ENCODE measurements at regions not wholly inside any gene's neighbourhood (a gene's known extent, or its start where the extent isn't known, plus 50 kb on each side); places are given as distances from the start of the nearest gene placed in this dataset.
"Not testable (repeated sequence)": the region's sequence is repeated elsewhere in the genome, so short reads cannot be mapped to it uniquely, and the experiment has no call there.

DNA sequence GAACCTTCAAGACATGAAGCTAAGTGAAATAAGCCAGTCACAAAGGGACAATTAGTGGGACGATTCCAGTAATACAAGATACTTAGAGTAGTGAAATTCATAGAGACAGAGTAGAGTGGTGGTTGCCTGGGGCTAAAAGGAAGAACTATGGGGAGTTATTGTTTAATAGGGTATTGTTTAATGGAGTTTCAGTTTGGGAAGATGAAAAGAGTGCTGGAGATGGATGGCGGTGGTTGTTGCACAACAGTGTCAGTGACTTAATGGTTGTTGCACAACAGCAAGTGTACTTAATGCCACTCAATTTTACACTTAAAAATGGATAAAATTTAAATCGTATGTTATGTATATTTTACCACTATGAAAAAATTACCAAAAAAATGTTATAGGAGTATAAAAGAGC is 209.7 kb upstream of the TENT5A start:
- no peak for DNase-seq (ENCODE audit: low spot score)

DNA sequence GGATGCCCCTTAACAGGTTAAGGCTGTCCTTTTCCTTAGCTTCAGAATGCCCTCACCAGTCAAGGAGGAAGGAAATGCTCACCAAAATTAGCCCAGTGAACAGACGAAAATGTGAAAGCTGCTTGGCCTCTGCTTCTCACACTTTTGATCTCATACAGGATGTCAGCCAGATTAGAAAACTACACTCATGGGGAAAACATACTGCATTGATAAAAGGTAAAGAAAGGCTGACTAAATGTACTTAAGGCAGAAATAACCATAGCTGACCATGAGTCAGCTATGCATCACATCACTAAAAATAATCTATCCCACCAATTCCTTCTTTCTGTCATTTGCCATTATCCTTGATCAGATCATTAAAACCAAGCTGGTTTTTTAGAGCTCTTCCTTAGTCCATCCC is 198.4 kb upstream of the TENT5A start:
- DNase-seq (ENCODE audit: low spot score): no peak

DNA sequence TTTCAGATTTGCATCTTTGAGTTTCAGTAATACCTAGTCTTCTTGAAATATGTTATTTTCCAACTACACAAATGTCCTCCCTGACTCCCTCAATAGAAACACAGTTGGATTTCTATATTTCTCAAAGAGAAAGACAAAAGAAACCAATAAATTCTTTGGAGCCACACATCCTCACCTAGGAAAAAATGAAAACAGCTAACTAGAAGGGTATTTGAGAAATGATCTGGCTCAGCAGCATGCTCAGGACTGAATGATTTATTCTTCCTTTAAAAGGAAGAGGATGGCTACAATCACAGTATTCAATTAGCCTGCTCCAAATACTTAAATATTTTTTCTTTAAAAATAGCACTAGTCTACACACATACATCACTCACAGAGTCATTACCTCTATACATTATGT is 196.4 kb upstream of the TENT5A start:
- DNase-seq (ENCODE audit: low spot score): no peak

DNA sequence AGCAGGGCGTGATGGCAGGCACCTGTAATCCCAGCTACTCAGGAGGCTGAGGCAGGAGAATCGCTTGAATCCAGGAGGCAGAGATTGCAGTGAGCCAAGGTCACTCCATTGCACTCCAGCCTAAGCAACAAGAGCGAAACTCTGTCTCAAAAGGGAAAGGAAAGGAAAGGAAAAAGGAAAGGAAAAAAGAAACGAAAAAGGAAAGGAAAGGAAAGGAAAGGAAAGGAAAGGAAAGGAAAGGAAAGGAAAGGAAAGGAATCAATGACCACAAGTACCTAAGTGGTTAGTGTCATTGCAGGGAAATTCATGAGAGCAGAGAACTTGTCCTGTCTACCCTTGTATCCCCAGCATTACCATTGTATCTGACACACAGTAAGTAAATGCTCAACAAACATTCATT is 195.7 kb upstream of the TENT5A start:
- DNase-seq (ENCODE audit: low spot score): not testable (repeated sequence)

DNA sequence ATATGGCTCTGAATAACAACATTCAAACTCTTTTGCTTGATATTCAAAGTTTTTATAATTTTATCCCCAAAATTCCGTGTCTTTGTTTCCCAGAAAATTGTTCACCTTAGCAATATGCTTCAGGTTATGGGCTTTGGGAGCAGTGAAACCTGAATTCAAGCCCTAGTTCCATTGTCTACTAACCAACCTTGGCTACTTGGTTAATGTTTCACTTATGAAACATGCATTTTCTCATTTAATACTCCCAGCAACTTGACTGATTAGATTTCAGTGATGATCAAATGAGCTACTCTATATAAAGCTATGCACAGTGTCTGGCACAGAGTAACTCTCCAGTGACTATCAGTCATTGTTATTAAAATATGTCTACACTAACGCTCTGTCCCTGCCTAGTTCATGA is 192.2 kb upstream of the TENT5A start:
- DNase-seq (ENCODE audit: low spot score): no peak

DNA sequence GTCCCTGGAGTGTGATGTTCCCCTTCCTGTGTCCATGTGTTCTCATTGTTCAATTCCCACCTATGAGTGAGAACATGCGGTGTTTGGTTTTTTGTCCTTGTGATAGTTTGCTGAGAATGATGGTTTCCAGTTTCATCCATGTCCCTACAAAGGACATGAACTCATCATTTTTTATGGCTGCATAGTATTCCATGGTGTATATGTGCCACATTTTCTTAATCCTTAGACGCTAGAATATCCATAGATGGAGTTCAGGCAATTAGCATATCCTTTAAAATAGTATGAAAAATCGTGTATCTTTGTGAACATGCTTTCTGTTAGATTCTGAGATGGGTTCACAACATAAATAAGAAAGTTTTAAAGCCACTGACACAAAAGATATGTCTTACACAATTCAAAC is 190.4 kb upstream of the TENT5A start:
- DNase-seq (ENCODE audit: low spot score): not testable (repeated sequence)

DNA sequence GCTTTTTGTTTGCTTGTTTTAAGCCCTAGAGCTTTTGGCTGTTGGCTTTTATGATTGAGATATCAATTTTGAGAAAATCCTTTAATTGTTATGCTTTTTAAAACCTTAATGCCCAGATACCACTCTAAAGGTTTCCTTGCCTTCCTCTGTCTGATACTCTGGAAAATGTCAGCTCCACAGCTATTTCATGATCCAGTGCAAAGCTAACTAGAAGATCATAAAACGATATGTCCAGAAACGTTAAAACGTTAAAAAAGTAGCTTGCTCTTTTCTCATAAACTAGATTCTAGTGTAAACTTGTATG is 189.5 kb upstream of the TENT5A start:
- no peak for DNase-seq (ENCODE audit: low spot score)

DNA sequence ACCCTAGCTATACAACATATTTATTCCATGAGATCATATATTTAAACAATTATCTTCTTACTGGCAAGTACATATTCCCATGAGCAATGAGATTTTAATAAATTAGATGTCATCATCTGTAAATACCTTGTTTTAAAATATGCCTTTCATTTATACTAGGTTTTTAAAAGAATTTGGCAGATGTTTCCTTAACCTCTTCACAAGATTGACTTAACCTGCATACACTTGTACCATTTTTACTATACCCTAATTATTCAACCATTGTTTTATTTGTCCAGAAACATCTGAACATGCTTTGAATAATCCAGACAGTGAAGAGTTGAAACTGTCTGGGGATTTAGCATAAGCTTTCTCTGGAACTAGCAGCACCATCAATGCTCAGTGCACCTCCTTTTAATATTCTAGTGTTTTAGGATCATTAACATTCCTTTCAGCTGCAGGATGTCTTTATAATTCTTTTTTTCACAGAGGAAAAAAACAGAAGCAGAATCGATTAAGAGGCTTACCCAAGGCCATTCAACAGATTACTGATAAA is 188.0 kb upstream of the TENT5A start:
- DNase-seq (ENCODE audit: low spot score): no peak

DNA sequence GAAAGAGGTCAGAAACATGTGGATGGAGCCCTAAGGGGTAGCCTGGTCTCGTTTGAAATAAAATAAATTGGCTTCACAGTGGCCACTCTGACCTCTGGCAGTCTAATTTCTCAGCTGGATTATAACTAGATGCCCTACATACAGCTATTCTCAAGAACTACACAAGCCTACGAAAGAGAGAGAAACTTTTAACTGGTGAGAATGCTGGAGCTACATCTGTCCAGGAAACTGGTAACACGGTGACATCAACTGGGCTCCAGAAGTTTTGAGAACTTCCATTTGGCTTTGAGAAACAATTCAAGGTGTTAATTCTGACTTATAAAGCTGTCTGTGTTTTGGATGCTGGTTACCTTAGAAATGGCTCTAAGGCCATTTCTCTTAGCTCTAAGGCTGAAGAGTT is 187.3 kb upstream of the TENT5A start:
- no peak for DNase-seq (ENCODE audit: low spot score)

DNA sequence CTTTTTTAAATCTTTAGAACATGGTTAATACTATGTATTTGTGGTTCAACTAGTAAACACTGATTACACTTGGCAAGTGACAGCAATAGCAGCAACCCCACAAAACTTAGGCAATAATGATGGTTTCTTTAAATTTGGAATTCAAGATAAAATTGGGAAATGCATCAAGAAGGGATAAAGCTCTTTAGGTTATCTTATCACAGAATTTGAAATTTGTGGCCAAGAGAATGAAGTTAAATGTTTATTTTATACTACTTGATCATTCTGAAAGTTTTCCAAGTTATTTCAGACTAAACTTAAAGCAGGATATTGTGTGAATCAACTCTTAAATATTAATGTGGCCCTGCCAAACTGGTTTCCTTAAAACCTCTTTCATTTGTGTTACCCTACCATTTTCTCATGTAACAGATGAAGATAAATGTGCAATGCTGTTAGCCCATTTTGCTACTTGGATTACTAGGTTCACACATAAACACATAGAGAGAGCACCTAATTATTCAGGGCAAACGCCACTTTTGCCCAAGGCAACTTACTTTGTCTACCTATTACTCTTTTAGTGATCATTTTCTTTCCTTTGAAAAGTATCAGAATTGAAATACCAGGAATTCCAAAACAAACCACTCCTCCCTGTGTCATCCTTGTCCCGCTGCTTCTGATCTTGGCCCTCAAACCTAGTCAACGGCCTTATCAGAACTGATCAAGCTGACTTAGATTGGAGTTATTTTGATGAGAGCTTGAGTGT is 186.7 kb upstream of the TENT5A start:
- DNase-seq (ENCODE audit: low spot score): no peak

DNA sequence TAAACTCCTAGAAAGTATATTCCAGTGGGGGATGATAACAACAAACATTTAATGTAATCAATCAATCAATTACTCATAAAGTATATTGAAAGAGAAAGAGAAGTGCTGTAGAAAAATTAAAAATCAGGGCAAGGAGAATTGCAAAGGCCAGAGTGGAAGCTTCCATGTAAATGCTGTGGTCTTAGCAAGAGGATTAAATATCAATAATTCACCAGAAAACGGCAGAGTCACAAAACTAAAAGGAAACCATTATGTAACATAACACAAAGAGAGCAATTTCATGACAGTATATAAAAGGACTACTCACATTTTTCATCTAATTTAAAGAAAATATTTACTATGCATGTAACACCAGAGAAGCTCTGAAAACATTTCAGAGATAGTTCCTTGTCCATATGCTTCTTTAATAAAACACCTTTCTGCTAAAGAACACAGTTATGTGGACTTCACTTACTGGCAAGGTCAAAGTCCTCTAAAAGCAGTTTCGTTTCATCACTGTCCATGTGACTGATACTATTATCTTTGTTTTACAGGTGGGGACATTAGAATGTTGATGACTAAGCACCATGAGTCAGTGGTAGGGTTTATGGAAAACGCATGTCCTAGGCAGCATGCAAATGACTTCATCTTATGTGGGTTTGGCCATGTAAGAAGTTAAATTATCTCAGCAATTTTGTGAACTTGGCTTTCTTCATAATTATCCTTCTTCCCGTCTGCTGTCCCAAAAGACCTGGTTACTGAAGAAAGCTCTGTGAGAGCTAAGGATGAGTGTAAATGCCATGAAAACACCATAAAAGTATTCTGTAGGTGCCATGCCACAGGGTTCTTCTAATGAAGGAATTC is 185.8 kb upstream of the TENT5A start:
- no peak for DNase-seq (ENCODE audit: low spot score)

DNA sequence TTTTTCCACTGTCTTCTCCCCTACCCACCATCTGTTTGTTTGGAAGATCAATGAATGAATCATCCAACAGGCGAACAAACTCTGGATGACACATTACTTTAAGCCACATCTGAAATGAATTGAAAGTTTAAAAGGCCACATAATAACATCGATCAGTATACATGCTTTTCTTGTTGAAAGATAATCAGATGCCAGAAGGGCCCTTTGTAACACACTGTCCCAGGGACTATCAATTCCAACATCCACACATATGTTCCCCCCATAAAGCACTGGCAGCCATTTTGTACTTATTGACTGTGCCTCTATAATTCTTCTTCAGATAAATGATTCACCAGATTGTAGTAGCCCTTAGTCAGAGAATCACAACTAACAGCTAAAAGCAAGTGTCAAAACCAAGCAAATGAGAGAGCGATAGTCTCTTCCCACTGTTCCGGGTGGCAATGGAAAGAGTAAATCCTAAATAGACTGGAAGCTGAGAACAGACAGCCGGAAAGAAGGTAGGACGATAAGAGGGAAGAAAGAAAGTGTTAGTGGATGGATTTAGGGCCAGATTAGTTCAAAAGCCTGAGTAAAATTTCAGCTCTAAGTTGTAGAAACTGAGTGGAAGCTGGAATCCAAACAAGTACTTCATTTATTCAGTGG is 184.9 kb upstream of the TENT5A start:
- DNase-seq (ENCODE audit: low spot score): no peak

DNA sequence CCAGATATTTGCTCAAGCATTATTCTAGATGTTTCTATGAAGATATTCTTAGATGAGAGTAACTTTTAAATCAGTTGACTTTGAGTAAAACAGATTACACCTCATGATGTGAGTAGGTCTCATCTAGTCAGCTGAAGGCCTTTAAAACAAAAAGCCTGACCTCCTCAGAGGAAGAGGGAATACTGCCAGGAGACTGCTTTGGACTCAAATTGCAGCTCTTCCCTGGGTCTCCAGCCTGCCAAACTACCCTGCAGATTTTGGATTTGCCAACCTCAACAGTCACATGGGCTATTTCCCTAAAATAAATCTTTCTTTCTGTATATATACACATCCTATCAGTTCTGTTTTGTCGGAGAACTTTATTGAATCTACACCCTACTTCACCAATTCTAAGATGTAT is 182.5 kb upstream of the TENT5A start:
- no peak for DNase-seq (ENCODE audit: low spot score)

DNA sequence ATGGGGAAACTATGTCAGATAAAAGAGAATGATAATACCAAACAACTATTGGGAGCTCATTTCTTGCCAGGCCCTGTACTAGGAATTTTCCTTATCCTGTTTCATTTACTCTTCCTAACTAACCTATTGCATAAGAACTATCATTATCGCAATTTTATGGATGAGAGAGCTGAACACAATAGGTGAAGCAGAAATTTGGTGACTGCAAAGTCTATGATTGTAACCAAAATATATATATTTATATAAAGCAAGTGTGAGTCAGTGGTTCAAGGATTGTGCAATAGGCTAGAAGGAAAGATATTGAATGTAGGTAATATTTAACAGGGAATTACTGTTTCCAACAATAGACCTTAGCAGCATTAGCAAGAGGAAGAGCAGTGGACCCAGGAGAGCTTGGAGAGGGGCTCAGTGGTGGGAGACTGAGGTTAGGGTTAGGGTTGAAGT is 181.1 kb upstream of the TENT5A start:
- no peak for DNase-seq (ENCODE audit: low spot score)

DNA sequence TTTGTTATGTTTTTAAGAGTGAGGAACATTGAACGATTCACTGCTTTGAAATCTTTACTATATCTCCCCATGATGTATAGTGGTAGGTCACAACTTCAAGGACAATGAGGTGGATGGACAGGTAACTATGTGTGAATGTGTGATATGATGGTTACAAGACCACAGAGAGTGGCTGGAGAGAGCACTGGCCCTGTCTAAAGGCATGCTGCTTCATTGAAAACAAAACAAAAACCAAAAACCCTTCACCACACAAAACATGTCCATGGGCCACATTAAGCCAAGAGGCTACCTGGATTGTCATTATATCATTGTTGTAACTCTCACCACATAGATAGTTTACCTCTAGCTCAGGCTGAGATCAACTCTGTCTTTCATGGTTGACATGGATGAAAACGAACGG is 180.6 kb upstream of the TENT5A start:
- DNase-seq (ENCODE audit: low spot score): no peak

DNA sequence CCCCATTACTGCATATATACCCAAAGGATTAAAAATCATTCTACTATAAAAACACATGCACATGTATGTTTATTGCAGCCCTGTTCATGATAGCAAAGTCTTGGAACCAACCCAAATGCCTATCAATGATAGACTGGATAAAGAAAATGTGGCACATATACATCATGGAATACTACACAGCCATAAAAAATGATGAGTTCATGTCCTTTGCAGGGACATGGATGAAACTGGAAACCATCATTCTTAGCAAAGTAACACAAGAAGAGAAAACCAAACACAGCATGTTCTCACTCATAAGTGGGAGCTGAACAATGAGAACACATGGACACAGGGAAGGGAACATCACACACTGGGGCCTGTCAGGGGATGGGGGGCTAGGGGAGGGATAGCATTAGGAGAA is 180.0 kb upstream of the TENT5A start:
- DNase-seq (ENCODE audit: low spot score): not testable (repeated sequence)

DNA sequence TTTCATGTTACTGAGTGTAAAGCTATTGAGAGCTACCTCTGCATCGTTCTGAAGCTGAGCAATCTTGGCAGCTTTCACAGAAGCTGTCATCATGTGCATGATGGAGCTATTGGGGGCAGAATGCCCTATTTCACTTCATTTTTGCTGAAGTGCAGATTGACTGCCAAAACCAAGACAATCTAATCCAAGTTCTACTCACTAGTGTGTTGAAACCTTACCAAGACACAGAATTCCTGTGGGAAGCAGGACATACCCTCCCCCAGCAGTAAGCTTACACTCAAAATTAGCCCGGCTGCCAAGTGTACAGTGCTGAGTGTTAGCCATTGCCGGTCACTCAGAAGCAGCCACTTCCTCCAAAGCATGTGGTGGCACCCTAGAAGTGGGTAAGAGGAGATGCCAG is 177.3 kb upstream of the TENT5A start:
- DNase-seq (ENCODE audit: low spot score): no peak

DNA sequence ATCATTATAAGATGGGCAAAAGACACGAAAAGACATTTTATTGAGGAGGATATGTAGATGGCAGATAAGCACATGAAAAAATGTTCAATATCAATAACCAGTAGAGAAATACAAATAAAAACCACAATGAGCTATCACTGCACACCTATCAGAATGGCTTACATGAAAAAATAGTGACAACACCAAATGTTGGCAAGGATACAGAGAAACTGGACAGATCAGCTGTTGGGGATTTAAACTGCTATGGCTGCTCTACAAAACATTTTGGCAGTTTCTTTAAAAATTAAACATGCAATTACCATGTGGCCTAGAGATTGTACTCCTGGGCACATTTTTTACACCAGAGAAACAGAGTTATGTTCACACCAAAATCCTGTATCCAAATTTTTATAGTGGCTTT is 172.7 kb upstream of the TENT5A start:
- no peak for DNase-seq (ENCODE audit: low spot score)

DNA sequence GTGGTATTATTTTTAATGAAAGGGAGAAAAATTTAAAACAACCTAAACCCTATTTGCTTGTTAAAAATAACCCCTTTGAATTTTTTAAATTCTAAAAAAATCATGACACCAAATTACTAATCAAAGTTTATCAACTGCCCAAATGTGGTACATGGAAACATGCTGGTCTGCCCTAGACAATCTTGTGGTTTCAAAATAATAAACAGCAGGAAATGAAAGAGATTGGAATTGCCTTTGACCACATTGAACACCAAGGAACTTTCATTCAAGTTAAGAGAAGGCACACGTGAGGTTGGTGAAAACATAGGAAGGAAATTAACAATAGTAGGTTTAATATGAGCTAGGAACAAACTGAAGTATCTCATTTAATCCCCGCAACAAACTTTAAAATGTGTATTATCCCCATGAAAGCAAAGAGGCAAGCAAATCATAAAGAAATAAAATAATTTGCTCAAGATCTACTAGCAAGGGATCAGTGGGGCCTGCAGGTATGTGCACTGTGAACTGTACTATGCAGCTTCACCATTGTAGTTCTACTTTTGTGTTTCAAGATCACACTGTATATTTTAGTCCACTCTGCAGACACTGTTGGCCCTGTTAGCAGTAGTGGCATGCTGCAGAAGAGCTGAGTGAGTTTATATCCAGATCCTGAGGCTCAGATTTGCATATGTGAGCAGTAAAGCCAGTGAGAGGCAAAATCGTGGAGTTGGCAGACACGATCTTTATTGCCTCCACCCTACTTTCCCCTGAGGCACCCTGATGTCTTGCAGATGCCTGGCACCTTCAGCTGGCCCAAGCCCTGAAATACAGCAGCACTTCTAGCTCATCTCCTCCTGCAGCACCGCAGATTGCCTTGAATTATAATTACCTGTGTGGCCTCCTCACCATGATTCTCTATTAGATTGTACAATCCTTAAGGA is 157.8 kb upstream of the TENT5A start:
- DNase-seq (ENCODE audit: low spot score): no peak

DNA sequence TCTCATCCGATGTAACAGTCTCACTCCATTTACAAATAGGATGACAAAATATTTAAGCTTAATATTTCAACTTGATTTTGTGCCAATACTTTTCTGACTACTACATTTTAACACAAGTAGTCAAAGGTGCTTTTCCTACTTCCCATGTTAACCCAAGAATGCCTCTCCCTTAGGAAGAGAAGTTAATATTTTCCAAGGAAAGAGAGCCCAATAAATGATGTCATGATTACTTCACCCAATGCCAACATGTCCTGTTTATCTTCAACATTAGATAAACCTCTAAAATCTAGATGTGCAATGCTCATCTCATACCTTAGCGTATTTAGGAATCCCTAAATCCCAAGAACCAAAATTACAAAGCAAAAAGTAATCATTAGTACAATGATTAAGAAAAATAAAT is 156.7 kb upstream of the TENT5A start:
- no peak for DNase-seq (ENCODE audit: low spot score)

DNA sequence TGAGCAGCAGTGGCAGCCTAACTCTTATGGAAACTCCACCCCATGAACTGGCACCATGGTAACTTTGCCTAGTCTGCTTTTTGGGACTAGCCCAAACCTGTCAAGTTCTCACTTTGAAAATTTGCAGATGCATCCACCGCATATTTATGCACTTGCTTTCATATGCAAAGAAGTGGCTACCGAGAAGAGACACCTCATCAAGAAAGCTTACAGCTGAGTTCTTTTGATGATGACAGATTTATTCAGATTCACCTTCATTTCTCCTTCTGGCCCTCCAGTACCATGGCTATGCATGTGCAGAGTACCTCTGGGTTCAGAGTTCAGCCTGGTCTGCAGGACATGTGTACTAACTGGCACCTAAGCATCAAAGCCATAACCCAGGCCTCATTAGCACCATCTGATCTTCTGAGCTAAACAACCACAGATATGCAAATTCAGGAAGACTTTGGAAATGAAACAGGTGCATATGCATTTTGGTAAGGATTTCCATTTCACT is 154.3 kb upstream of the TENT5A start:
- no peak for DNase-seq (ENCODE audit: low spot score)

DNA sequence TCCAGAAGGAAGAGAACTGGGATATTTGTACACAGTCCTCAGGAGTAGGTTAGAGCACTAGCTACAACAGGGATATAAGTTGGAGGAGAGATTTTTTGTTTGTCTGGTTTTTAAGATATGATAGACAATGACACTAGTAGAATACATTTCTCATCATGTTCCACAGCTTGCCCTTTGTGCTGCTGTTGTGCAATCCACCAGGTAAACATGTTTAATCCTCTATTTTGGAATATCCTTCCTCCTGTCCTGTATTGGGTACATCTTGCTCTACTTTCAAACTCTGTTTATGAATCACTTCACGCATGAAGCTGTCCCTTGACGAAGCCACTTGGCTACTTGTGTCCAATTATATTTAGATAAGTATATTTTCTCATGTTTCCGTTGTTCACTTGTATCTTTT is 153.6 kb upstream of the TENT5A start:
- no peak for DNase-seq (ENCODE audit: low spot score)

Measured in activated CD4-positive, alpha-beta T cell treated with anti-CD3 and anti-CD28 coated beads, Interleukin-2, Interleukin-4, amounts not matched to agents 100 ng/mL and 50 ng/mL, durations not matched to agents 16 hours and 8 hours (primary cell).